Large intestine (tissue), 3 donors: ENCODE measurements at regions not wholly inside any gene's neighbourhood (a gene's known extent, or its start where the extent isn't known, plus 50 kb on each side); places are given as distances from the start of the nearest gene placed in this dataset.

Source experiments
- DNase-seq, 2 donors: peaks; one replicate each; pipeline versions ENCODE4 v3.0.0 to v3.0.0-alpha.2; 2013
- H3K27ac ChIP-seq: one replicate; pipeline ENCODE4 v1.5.1; 2013; ENCODE audit warnings: low read length
- H3K27me3 ChIP-seq: 2 replicates; pipeline ENCODE4 v1.6.1; 2013; ENCODE audit warnings: low read length; ENCODE audit not compliant: control insufficient read depth, insufficient read depth
- H3K36me3 ChIP-seq: 2 replicates; pipeline ENCODE4 v1.6.1; 2013; ENCODE audit warnings: low read length; ENCODE audit not compliant: control insufficient read depth, insufficient read depth
- H3K4me1 ChIP-seq: one replicate; pipeline ENCODE4 v1.6.1; 2013; ENCODE audit warnings: low read length; ENCODE audit not compliant: control insufficient read depth, insufficient read depth
- H3K4me3 ChIP-seq: one replicate; pipeline ENCODE4 v1.5.1; 2013; ENCODE audit warnings: low read length
- H3K9me3 ChIP-seq: one replicate; pipeline ENCODE4 v1.6.1; 2013; ENCODE audit warnings: mild to moderate bottlenecking, low read depth, low read length, moderate library complexity; ENCODE audit not compliant: control insufficient read depth
- whole genome bisulfite sequencing: methylation state at CpG from one replicate; pipeline ENCODE4 v1.1.5; 2013; ENCODE audit warnings: low lambda C conversion rate; ENCODE audit not compliant: insufficient coverage; 5-methylcytosine and 5-hydroxymethylcytosine counted together

DNA sequence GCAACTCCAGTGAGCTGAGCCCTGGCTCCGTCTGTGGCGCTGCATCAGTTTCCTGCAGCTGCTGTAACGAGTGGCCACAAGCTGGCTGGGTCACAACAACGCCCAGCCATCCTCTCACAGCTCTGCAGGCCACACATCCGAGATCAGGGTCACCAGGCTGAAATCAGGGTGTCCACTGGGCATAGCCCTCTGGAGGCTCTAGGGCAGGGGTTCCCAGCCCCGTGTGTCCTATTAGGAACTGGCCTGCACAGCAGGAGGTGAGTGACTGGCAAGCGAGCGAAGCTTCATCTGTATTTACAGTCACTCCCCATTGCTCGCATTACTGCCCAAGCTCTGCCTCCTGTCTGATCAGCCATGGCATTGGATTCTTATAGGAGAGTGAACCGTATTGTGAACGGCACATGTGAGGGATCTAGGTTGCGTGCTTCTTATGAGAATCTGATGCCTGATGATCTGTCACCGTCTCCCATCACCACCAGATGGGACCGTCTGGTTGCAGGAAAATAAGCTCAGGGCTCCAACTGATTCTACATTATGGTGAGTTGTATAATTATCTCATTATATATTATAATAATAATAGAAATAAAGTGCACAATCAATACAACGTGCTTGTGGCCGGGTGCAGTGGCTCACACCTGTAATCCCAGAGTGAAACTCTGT is 176.5 kb downstream of the SEC14L1 start:
- Histone ChIP-seq H3K9me3 (peaks cover 5% of the 10 kb centered on the region), H3K36me3 (peaks cover 10% of the 10 kb centered on the region), H3K27ac (no peak overlapping the region), H3K4me1 (peaks cover 85% of the 10 kb centered on the region), H3K27me3 (no peaks in the 10 kb centered on the region), H3K4me3 (no peak overlapping the region)
- DNase-seq: no peak
- no CpG with 5 or more reads among the region's 16 CpGs for WGBS

DNA sequence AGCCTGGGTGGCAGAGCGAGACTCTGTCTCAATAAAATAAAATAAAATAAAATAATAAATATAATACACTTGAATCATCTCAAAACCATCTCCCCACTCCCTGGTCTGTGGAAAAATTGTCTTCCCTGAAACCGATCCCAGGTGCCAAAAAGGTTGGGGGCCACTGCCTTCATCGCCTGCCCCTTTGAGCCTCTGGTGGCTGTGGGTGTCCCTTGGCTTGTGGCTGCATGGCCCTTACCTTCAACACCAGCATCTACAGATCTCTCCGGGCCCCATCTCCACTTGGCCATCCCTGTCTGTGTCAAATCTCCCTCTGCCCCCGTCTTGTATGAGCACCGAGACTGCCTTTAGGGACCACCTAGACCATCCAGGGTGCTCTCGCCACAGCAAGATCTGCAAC is 177.3 kb downstream of the SEC14L1 start:
- Histone ChIP-seq H3K27me3 (no peaks in the 10 kb centered on the region), H3K9me3 (peaks cover 7% of the 10 kb centered on the region), H3K4me1 (peaks cover 85% of the 10 kb centered on the region), H3K4me3 (no peak overlapping the region), H3K27ac (peak overlapping the region; percentile 100), H3K36me3 (peaks cover 6% of the 10 kb centered on the region)
- DNase-seq: no peak
- no CpG with 5 or more reads among the region's 7 CpGs for WGBS

DNA sequence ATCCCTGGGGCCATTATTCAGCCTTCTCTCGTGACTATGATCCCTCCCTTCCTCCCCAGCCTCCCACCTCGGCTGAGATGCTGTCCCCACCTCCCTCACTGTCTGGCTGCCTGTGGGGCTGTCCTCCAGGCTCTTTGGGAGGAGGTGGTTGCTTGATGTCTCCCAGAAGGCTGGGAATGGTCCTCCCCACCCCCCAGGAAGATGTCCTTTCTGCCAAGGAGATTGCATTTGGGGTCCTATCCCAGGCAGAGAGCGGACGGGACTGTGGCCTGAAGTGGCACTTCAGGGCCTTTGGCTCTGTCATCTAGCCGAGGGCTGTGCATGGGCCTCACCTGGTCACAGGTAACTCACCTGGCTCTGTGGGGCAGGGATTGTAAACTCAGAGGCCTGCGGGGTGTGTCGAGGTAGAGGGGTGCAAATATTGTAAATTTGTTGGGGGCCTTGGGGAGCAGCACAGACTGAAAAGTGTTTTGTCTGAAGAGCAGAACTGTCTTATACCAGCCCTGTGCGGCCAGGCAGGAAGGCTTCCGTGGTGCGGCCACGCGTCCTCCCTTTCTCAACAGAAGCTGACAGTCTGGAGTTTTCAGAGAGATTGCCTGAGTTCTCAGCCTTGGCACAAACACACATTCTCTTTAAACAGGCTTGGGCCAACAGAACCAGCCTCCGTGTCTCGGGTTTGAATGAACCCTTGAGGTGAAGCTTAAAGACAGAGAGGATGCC is 177.9 kb downstream of the SEC14L1 start:
- peak in 1 of 2 donors; percentile 75 for DNase-seq
- H3K36me3 ChIP-seq: peaks cover 6% of the 10 kb centered on the region
- H3K9me3 ChIP-seq: peaks cover 7% of the 10 kb centered on the region
- peak overlapping the region; percentile 100 for H3K27ac ChIP-seq
- H3K4me3 ChIP-seq: peak overlapping the region; percentile 23
- peaks cover 86% of the 10 kb centered on the region for H3K4me1 ChIP-seq
- H3K27me3 ChIP-seq: no peaks in the 10 kb centered on the region
- no CpG with 5 or more reads among the region's 14 CpGs for WGBS

DNA sequence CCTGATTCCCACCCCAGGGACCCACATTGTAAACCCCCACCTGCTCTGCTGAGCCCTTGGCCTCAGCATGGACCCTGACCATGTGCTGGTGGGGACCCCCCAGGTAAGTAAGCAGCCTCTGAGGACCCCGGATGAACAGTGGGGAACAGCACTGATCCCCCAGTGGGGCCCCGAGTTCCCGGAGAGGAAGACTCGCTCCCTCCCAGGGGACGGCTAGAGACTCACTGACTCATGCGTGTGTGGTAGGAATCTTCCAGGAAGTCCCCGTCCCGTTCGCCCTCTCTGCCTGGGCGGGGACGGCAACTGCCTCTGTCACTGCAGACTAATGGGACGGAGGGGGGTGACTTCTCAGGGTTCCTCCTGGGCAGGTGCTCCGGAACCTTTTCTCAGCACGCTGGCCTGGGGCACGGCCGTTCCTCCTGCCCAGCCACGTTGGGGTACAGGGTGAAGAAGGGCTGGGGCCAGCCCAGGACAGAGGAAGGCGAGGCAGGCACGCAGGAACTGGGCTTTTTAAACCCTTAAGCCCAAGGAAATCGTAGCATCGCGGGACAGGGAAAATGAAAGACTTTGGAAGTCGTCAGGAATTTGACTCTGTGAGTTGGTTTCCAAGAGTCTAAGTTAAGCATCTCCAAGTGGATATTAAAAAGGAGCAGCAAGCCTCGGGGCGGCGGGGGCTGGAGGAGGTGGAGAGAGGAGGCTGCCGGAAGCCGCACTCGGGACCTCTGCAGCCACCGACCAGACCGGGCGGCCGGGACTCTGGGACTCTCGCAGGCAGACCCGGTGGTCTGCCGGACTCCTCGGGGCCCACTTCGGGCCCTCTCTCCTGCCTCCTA is 178.7 kb downstream of the SEC14L1 start:
- Histone ChIP-seq H3K4me3 (peak overlapping the region; percentile 23), H3K27me3 (no peaks in the 10 kb centered on the region), H3K36me3 (peaks cover 9% of the 10 kb centered on the region), H3K4me1 (peaks cover 87% of the 10 kb centered on the region), H3K27ac (peak overlapping the region; percentile 100), H3K9me3 (peaks cover 7% of the 10 kb centered on the region)
- WGBS: no CpG with 5 or more reads among the region's 38 CpGs
- DNase-seq: peak; percentile 93 to 96

DNA sequence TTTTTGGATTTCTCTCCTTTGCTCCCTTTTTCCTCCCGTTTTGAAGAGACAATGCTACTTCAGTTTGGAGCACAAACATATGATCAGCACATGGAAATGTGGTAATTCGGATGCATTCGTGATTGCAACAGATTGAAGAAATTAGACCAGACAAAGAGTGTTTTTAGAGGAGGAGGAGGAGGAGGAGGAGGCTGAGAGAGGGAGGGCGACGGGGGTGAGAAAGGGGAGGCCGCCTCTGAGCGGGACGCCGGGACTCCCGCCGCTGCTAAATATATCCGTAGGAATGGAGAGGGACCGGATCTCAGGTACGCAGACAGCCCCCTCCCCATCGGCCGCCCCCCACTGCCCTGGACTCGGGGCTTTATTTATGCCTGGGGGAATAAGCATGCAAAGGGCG is 179.3 kb downstream of the SEC14L1 start:
- H3K36me3 ChIP-seq: peaks cover 9% of the 10 kb centered on the region
- H3K4me1 ChIP-seq: peaks cover 84% of the 10 kb centered on the region
- H3K27ac ChIP-seq: peak overlapping the region; percentile 100
- WGBS: no CpG with 5 or more reads among the region's 18 CpGs
- no peak for DNase-seq
- peak overlapping the region; percentile 23 for H3K4me3 ChIP-seq
- H3K27me3 ChIP-seq: no peaks in the 10 kb centered on the region
- H3K9me3 ChIP-seq: peaks cover 7% of the 10 kb centered on the region

DNA sequence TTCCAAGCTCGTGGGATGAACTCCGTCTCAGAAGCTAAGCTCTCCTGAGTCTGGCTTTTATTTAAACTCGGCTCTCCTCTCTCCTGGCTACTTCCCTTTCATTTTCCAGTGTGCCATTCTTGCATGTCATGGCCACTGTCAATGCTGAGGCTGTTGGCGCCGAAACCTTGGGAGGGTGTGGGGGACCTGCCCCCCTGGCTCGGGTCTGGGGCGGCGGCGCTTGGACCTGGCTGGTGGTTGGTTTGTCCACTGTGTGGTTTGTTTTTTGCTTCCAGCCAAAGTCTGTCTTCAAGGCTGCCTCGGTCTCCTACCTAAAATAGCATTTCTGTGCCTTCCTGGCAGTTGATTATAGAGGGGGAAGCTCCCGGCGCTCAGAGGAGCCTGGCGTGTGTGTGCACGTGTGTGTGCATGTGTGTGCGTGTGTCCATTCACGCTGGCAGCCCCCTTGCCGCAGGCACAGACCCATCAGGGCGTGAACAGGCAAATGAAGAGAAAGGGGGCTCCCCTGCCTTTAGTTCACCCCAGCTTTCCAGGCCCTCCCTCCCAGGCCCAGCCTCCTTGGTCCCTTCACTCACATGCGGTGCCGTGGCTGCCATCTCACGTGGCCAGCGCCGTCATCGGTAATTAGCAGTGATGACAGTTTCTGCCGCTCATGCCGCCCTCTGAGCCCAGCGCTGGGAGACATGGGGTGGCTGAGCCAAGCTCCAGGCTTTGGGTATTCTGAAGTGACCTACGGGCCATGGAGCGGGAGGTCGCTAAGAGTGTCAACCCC is 179.9 kb downstream of the SEC14L1 start:
- Histone ChIP-seq H3K9me3 (peaks cover 11% of the 10 kb centered on the region), H3K27ac (peak overlapping the region; percentile 100), H3K4me1 (peaks cover 87% of the 10 kb centered on the region), H3K36me3 (peaks cover 8% of the 10 kb centered on the region), H3K27me3 (no peaks in the 10 kb centered on the region), H3K4me3 (peak overlapping the region; percentile 23)
- no peak for DNase-seq
- WGBS: 80% methylated on average over 4 of the region's 30 CpGs

DNA sequence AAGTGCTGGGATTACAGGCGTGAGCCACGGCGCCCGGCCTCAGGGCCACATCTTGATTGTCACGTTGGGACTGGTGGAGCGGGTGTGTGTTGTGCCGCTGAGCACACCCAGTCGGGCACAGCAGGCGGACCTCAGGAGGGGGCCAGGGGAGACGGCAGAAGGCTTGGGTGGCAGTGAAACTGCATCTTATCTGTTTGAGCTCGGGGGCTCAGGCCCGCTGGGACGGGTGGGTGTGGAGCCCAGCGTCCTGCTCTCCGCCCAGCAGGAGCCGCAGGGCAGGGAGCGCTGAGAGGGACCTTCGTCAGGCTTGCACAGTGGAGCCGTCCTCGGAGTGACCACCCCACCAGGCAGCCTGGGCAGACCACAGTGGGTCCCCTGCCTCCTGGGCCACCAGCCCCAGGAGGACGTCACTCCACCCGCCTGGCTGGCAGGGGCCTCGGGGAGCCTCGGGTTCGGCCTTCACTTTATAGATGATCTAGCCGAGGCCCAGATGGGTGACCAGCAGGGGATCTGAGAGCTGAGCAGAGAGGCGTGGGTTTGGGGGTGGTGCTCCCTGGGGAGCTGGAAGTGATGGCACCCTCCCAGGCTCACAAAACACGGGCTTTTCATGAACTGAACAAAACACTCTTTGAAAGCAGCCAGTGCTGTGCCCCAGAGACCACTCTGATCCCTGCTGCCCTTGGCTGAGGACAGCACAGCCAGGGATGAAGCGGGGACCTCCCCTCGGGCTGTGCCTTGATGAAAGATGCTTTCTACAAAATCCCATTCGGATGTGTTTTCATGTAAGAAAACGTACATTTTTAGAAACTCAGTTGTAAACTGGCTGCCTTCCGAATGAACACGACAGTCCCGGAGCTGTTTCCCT is 181.1 kb downstream of the SEC14L1 start:
- Histone ChIP-seq H3K36me3 (peaks cover 7% of the 10 kb centered on the region), H3K4me1 (peaks cover 85% of the 10 kb centered on the region), H3K9me3 (peaks cover 11% of the 10 kb centered on the region), H3K4me3 (no peak overlapping the region), H3K27me3 (no peaks in the 10 kb centered on the region), H3K27ac (peak overlapping the region; percentile 90)
- 92% methylated on average over 2 of the region's 35 CpGs for WGBS
- no peak for DNase-seq

DNA sequence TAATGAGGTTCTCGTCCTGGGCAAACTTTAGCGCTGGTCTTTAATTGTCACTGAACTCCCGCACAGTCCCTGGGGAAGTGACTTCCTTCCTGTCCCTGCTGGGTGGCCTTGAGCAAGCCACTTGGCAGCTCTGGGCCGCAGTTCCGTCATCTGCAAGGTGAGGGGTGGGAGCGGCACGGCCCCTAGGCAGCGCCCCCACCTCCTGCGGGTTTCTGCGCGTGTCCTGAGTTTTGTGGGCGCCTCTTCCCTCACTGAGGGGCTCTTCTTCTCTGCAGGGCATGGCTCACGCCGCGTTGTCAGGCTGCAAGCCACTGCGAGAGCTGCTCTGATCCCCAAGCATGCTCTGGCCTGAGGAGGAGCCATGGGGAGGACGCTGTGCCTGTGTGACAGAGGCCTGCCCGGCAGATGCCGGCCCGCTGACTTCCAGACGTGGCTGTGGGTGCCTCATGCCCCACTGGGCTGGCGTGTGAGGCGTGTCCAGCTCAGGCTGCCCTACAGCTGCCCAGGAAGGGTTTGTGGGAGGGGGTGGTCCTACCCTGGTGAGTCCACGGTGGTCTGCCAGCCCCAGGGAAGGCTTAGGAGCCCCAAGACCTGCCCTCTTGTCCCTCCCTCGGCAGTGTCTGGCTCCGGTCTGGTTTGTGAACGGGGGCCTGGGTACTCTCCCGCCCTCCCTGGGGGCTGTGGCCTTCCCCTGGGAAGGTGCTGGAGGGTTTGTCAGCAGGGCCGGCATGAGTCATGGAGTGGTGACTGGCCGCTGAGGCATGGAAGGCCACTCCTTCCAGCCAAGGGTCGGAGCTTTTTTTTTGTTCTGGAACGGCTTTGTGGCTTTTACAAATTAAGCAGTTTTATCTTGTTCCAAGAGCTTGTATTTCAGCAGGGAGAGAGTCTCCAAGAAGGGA is 182.0 kb downstream of the SEC14L1 start:
- 0% methylated on average over 1 of the region's 32 CpGs for whole genome bisulfite sequencing
- H3K4me1 ChIP-seq: peaks cover 87% of the 10 kb centered on the region

More for the DNA sequence above, 182.0 kb downstream of the SEC14L1 start:
- H3K27ac ChIP-seq: peak overlapping the region; percentile 90
- H3K9me3 ChIP-seq: peaks cover 11% of the 10 kb centered on the region
- H3K27me3 ChIP-seq: no peaks in the 10 kb centered on the region
- H3K4me3 ChIP-seq: peak overlapping the region; percentile 13
- H3K36me3 ChIP-seq: peaks cover 3% of the 10 kb centered on the region
- DNase-seq: peak; percentile 79 to 87
